IMR-90 (cell line): ENCODE measurements at regions not wholly inside any gene's neighbourhood (a gene's known extent, or its start where the extent isn't known, plus 50 kb on each side); places are given as distances from the start of the nearest gene placed in this dataset.

ENCODE experiments used
- RAD21 ChIP-seq: IDR thresholded peaks from 2 replicates; pipeline ENCODE4 v1.6.1; 2012; ENCODE audit warnings: low read length, improper control_type of control experiment
- TF ChIP-seq, protein P1 (sequence below): conservative IDR thresholded peaks from 2 replicates; pipeline ENCODE4 v1.5.1; 2012; ENCODE audit warnings: mild to moderate bottlenecking, low read depth, low read length, improper control_type of control experiment

GRCh38 chr12:28611449-28611848, 421.2 kb downstream of the CCDC91 start:
- TF ChIP-seq, protein P1, sequence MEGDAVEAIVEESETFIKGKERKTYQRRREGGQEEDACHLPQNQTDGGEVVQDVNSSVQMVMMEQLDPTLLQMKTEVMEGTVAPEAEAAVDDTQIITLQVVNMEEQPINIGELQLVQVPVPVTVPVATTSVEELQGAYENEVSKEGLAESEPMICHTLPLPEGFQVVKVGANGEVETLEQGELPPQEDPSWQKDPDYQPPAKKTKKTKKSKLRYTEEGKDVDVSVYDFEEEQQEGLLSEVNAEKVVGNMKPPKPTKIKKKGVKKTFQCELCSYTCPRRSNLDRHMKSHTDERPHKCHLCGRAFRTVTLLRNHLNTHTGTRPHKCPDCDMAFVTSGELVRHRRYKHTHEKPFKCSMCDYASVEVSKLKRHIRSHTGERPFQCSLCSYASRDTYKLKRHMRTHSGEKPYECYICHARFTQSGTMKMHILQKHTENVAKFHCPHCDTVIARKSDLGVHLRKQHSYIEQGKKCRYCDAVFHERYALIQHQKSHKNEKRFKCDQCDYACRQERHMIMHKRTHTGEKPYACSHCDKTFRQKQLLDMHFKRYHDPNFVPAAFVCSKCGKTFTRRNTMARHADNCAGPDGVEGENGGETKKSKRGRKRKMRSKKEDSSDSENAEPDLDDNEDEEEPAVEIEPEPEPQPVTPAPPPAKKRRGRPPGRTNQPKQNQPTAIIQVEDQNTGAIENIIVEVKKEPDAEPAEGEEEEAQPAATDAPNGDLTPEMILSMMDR, result no peak
- TF ChIP-seq RAD21, result no peak
